Choroid plexus epithelial cell (primary cell): ENCODE measurements at regions not wholly inside any gene's neighbourhood (a gene's known extent, or its start where the extent isn't known, plus 50 kb on each side); places are given as distances from the start of the nearest gene placed in this dataset.

Source experiments
- DNase-seq: peaks from one replicate; pipeline ENCODE4 v3.0.0-alpha.2; 2010; ENCODE audit warnings: low read depth
- H3K4me3 ChIP-seq: 2 replicates; pipeline ENCODE4 v1.5.1; 2011; ENCODE audit warnings: low read depth, mild to moderate bottlenecking, control low read depth, low read length, moderate library complexity
- CTCF ChIP-seq: conservative IDR thresholded peaks from 2 replicates; pipeline ENCODE4 v1.5.1; 2011; ENCODE audit warnings: low read depth, mild to moderate bottlenecking, control low read depth, inconsistent platforms, low read length, moderate library complexity

- no peak for DNase-seq
- no peak for TF ChIP-seq CTCF
- no peak overlapping the region for H3K4me3 ChIP-seq
These were observed 98.1 kb upstream of the TAF11L2 start for GRCh38 chr5:17399931-17400330.

- no peak for TF ChIP-seq CTCF
- H3K4me3 ChIP-seq: no peak overlapping the region
- no peak for DNase-seq
These were observed 97.1 kb upstream of the TAF11L2 start for GRCh38 chr5:17400724-17401469.

- TF ChIP-seq CTCF: no peak
- H3K4me3 ChIP-seq: no peak overlapping the region
- DNase-seq: no peak
These were observed 96.4 kb upstream of the TAF11L2 start for GRCh38 chr5:17401470-17402288.

GRCh38 chr5:17402289-17403121 is 95.5 kb upstream of the TAF11L2 start:
- H3K4me3 ChIP-seq: no peak overlapping the region
- no peak for DNase-seq
- no peak for TF ChIP-seq CTCF

DNA sequence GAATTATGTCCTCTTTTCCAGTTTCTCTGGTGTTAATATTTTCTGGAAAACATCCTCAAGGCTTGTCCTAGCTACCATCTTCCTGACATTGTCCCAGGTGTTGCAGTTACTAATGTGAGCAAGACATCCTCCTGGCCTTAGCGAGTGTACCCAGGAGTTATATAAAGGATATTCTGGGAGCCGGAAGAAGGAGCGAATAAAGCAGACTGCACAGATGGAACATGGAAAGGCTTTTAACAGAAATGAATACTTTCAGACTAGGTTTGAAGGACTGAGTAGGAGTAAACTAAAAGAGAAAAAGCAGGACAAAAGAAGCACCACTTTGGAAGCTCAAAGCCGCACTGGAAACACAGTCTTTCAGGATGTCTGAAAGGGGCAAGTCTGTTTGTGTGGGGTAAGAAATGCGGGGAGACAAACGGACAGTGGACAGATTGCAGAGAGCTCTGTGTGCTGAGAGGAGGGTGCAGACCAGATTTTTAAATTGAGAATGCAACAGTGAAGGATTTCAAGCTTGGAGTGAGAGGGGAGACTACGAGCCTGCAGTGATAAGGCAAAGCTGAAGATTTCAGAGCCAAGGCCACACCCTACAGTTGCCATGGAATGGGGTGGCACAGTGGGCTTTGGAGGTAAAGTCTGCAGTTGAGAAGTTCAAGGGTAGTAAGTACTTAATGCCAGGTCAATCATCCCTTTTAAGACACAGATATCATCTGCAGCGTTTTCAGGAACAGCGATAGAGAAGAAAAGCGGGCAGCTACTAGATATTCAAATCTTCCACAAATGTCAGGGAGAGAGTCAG is 94.1 kb upstream of the TAF11L2 start:
- TF ChIP-seq CTCF: no peak
- H3K4me3 ChIP-seq: no peak overlapping the region
- no peak for DNase-seq

- no peak for TF ChIP-seq CTCF
- H3K4me3 ChIP-seq: no peak overlapping the region
- DNase-seq: no peak
These were observed 92.1 kb upstream of the TAF11L2 start for GRCh38 chr5:17405976-17406375.
